ENCODE measurements at regions not wholly inside any gene's neighbourhood (a gene's known extent, or its start where the extent isn't known, plus 50 kb on each side); places are given as distances from the start of the nearest gene placed in this dataset.

DNA sequence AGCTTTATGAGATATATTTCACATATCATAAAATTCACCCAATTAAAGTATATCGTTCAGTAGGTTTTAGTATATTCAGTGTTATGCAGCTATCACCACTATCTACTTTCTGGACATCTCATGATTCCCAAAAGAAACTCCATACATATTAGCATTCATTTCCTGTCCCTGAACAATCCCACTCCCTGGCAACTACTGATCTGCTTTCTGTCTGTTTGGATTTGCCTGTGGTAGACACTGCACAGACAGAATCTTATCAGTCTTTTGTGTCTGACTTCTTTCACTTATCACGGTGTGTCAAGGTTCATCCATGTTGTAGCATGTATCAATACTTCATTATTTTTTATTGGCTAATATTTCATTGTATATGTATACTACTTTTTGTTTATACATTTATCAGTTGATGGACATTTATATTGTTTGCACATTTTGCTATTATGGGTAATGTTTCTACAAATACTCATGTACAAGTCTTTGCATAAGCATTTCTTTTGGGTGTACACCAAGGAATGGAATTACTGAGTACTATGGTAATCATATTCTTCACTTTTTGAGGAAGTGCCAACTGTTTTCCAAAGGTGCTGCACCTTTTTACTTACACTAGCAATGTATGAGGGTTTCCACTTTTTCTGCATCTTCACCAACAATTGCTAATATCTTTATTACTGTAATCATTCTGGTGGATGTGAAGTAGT, 373.9 kb downstream of the AASDHPPT start:
- H3K27me3 ChIP-seq (ENCODE audit: insufficient read depth, low read length): no peaks in the 10 kb centered on the region
- no peak overlapping the region for H3K9ac ChIP-seq (ENCODE audit: low read length)
- DNase-seq (ENCODE audit: low read depth, low spot score): no peak
- POLR2A ChIA-PET: interaction anchor here (0.6 kb wide), 1 partner anchor 22 kb away, joined by 3 read pairs; no protein-coding TSS in a partner anchor
- ATAC-seq: no peak
- intact Hi-C loops (cut with micrococcal nuclease): no loop called here
- H3K4me3 ChIP-seq (replicated peaks in 1 of 2; ENCODE audit: low read depth in 1 of 2, low read length in 2 of 2): no peak overlapping the region
- no peaks in the 10 kb centered on the region for H3K4me1 ChIP-seq (ENCODE audit: control insufficient read depth in 1 of 2, insufficient read depth in 2 of 2, low read length in 2 of 2)
- H3K27ac ChIP-seq (ENCODE audit: low read depth, low read length): no peak overlapping the region
- H3K9me2 ChIP-seq (ENCODE audit: insufficient read depth): no peaks in the 10 kb centered on the region
- no peaks in the 10 kb centered on the region for H3K9me3 ChIP-seq (ENCODE audit: control insufficient read depth in 1 of 2, insufficient read depth in 1 of 2, low read depth in 1 of 2, low read length in 2 of 2)
- H3K36me3 ChIP-seq (ENCODE audit: control insufficient read depth in 1 of 2, insufficient read depth in 2 of 2, low read length in 2 of 2): no peaks in the 10 kb centered on the region
- no peak overlapping the region for H3K4me2 ChIP-seq (ENCODE audit: low read length)
- H3K79me2 ChIP-seq (ENCODE audit: insufficient read depth, low read length): no peaks in the 10 kb centered on the region
- no TSS peak for BruUV-seq (replicated peaks)
- TF ChIP-seq POLR2AphosphoS5 (IDR thresholded peaks at IDR 0.05; ENCODE audit: low read depth, low read length) (no peak), EZH2phosphoT487 (IDR thresholded peaks at IDR 0.05; ENCODE audit: borderline replicate concordance) (no peak), YY1 (IDR thresholded peaks at IDR 0.05; ENCODE audit: extremely low read depth, insufficient replicate concordance, low read depth, low read length) (no peak), SP1 (IDR thresholded peaks at IDR 0.05; ENCODE audit: low read depth) (no peak), POLR2A (IDR thresholded peaks at IDR 0.05; ENCODE audit: borderline replicate concordance, extremely low read depth, insufficient read depth, insufficient read length) (no peak), ZFX (IDR thresholded peaks at IDR 0.05) (no peak), ZNF274 (IDR thresholded peaks at IDR 0.05; ENCODE audit: low read depth, low read length) (no peak), ELF1 (IDR thresholded peaks at IDR 0.05; ENCODE audit: borderline replicate concordance, low read depth) (no peak), SRF (IDR thresholded peaks at IDR 0.05; ENCODE audit: low read depth) (no peak)
- TF ChIP-seq, protein P1, sequence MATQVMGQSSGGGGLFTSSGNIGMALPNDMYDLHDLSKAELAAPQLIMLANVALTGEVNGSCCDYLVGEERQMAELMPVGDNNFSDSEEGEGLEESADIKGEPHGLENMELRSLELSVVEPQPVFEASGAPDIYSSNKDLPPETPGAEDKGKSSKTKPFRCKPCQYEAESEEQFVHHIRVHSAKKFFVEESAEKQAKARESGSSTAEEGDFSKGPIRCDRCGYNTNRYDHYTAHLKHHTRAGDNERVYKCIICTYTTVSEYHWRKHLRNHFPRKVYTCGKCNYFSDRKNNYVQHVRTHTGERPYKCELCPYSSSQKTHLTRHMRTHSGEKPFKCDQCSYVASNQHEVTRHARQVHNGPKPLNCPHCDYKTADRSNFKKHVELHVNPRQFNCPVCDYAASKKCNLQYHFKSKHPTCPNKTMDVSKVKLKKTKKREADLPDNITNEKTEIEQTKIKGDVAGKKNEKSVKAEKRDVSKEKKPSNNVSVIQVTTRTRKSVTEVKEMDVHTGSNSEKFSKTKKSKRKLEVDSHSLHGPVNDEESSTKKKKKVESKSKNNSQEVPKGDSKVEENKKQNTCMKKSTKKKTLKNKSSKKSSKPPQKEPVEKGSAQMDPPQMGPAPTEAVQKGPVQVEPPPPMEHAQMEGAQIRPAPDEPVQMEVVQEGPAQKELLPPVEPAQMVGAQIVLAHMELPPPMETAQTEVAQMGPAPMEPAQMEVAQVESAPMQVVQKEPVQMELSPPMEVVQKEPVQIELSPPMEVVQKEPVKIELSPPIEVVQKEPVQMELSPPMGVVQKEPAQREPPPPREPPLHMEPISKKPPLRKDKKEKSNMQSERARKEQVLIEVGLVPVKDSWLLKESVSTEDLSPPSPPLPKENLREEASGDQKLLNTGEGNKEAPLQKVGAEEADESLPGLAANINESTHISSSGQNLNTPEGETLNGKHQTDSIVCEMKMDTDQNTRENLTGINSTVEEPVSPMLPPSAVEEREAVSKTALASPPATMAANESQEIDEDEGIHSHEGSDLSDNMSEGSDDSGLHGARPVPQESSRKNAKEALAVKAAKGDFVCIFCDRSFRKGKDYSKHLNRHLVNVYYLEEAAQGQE (IDR thresholded peaks at IDR 0.05; ENCODE audit: low read depth): no peak
- TF ChIP-seq, protein P2, sequence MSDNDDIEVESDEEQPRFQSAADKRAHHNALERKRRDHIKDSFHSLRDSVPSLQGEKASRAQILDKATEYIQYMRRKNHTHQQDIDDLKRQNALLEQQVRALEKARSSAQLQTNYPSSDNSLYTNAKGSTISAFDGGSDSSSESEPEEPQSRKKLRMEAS (IDR thresholded peaks at IDR 0.05): no peak
- no peaks in the 10 kb centered on the region for H4K20me1 ChIP-seq (ENCODE audit: insufficient read depth)
- no peak overlapping the region for H2AFZ ChIP-seq (ENCODE audit: low read depth, low read length, poor library complexity, severe bottlenecking)
- RAD21 ChIA-PET (ENCODE audit: low non-redundant PET in 1 of 2, low total read pairs in 2 of 2, uncharacterized antibody in 2 of 2, unreplicated experiment in 2 of 2): no interaction called here
- CTCF ChIA-PET: no interaction called here
